ENCODE measurements at regions not wholly inside any gene's neighbourhood (a gene's known extent, or its start where the extent isn't known, plus 50 kb on each side); places are given as distances from the start of the nearest gene placed in this dataset.
"Not testable (repeated sequence)": the region's sequence is repeated elsewhere in the genome, so short reads cannot be mapped to it uniquely, and the experiment has no call there.

DNA sequence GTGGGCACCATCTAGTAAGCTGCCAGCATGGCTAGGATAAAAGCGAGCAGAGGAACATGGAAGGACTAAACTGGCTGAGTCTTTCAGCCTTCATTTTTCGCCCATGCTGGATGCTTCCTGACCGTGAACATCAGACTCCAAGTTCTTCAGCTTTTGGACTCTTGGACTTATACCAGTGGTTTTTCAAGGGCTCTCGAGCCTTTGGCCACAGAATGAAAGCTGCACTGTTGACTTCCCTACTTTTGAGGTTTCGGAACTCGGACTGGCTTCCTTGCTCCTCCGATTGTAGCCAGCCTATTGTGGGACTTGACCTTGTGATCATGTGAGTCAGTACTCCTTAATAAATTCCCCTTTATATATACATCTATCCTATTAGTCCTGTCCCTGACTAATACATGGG lies 785.1 kb upstream of the SLITRK6 start:
- no peak for DNase-seq

DNA sequence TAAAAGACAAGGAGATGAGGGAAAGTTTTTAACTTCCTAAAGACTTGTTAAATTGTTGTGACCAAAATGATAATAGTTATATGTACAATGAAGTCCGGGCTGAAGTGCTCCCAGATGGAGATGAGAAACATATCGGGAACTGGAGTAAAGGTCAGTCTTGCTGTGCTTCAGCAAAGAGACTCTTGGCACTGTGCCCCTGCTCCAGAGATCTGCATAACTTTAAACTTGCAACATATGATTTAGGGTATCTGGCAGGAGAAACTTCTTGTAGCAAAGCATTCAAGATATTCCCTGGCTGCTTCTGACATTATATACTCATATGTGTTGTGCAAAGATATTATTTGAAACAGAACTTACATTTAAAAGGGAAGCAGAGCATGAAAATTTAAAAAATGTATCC lies 786.6 kb upstream of the SLITRK6 start:
- no peak for DNase-seq

DNA sequence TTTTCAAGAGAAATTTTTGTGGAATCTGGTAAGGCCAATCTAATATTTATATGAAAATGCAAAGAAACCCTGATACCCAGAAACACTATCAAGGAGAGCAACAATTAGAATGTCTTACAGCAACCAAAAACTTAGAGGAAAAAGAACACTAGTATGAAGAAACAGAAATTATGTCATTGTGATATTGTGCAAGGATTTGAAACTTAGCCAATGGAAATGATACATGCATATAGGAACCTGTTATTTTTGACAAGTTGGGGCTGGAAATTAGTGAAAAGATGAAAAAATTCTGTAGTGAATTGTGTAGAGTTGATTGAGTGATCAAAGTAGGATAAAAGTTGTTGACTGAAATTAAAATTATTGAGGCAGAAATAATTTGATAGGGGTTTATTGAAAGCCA lies 792.6 kb upstream of the SLITRK6 start:
- DNase-seq: no peak

DNA sequence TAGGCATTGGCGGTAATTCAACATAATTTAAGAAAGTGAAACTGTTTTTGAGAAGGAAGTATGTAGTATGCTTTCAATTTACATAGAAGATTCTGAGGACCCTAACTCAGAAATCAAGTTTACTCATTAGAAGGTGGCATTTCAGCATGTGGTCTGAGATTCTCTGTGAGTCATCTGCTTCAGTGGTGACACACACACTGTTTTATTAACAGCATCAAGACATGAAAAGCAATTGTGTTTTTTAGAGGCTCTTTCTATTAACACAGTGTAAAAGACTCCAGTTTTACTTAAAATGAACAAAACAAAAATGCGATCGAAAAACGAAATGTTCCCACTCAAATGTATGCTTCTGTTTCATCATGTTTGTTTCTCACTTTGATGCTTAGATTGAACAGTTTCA lies 802.1 kb upstream of the SLITRK6 start:
- no peak for DNase-seq

DNA sequence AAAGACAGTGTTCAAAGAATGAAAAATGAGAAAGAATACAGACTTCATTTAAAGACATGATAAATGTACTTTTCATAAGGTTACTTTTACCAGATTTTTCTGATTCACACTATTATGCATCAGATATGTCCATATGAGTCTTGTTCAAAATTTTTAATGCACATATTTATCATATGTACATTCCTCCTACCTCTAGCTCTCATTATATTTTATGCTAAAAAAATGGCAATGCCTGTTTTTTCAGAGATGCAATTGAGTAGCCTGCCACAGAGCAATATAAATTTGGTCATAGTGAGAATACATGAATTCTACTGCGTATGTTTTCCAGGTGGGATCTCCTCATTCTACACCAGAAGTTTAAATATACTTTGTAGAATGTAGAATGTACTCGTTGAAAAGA lies 807.0 kb upstream of the SLITRK6 start:
- no peak for DNase-seq

DNA sequence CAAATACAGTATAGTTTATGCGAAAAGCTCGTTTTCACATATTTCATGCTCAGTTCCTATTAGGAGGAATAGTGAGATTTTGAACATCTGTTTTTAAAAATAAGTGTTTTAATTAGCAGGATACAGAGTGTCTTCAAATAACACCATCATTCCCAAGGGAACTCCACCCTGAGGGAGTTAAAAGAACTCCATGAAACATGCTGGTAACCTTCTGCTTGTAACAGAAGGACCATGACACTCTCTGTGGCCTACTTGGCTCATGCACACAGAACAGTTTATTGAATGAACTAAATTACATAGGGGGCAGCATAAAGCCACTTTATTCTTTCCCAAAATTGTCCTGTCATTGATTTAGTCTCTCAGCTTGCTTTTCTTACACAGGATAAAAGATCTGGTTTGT lies 809.5 kb upstream of the SLITRK6 start:
- no peak for DNase-seq

DNA sequence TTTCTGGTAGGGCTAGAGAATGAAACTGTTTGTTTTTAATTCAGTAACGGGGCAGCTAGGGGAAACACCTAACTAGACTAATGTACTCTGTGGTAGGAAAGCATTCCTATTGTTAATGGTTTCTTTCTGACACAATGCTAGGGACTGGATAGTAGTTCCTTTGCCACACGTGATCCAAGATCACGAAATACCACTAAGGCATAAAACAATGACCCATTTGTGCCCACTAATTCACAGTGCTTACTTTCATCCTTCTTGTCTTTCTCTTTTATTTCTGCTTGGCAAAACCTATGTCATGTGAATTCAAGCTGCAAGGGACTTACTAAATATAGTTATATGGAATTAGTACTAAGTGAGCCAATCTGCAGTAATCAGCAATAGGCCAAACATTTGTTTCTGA lies 834.1 kb upstream of the SLITRK6 start:
- DNase-seq: no peak

DNA sequence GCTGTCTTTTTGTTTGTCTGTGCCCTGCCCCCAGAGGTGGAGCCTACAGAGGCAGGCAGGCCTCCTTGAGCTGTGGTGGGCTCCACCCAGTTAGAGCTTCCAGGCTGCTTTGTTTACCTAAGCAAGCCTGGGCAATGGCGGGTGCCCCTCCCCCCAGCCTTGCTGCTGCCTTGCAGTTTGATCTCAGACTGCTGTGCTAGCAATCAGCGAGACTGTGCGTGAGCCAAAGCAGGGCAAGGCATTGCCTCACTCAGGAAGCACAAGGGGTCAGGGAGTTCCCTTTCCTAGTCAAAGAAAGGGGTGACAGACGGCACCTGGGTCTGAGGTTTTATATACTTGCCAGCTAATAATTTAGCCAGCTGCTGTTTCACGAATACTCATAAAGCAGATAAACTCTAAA lies 852.0 kb upstream of the SLITRK6 start:
- DNase-seq: not testable (repeated sequence)

DNA sequence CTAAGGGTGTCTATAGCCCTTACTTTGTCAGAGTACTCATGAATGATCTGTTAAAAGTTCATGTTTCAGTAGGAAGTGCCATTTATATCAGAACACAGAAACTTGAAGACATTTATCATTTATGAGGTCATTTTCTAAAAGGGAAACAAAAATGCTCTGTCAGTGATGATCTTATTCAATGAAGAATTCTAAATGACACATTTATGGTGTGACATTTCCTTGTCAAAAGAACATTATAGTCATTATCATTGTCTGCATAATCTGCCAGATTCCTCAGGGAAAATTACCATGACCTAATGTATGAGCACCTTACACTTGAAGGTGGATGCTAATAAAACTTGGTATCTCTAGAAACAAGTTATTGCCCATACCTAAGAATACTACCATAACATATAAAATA lies 853.8 kb upstream of the SLITRK6 start:
- DNase-seq: no peak

DNA sequence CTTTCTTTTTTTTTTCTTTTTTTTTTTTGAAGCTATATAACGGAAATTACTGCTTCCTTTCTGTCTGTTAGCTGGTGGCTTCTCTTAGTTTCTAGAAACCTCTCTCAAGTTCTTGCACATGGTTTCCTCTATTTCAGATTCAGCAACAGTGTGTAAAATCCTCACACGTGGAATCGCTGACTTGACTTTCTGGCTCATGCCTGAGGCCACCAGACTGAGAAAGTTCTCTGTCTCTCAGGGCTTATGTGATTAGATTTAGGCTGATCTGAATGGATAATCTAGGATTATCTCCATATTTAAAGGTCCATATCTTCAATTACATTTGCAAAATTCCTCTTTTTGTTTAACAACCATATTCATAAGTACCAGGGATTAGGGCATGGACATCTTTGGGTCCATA lies 856.3 kb upstream of the SLITRK6 start:
- no peak for DNase-seq

DNA sequence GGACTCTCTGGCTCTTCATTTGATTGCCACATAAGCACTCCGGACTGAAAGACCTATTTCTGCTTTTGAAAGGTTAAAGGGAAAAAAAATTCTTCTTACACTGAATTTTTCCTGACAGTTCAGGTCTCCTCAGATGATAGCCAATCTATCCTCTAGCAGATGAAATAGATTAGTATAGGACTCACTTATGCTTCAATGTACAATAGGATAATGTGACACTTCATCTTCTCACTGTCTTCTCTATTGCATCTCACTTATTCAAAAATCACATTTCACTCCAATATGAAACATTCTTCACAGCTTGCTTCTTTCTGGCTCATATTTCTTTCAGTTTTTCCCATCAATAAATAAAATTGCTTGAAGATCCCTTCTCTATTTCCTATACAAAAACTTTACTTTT lies 860.9 kb upstream of the SLITRK6 start:
- no peak for DNase-seq

DNA sequence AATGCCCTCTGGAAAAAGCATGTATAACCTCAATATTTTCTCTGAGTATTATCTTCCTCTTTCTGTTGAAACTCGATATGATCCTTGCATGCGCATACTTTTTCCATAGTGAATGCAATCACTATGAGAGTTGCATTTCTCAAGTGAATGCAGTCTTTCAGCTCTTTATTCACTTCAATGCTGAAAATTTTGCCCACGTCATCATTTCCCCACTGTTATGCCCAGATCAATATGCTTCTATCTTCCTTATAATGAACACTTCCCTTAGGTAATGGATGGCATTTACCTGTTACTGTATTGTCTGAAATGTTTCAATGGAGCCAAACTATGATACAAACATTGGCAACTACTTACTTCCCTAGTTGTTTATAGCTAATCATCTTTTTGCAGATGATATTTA lies 866.6 kb upstream of the SLITRK6 start:
- DNase-seq: no peak

DNA sequence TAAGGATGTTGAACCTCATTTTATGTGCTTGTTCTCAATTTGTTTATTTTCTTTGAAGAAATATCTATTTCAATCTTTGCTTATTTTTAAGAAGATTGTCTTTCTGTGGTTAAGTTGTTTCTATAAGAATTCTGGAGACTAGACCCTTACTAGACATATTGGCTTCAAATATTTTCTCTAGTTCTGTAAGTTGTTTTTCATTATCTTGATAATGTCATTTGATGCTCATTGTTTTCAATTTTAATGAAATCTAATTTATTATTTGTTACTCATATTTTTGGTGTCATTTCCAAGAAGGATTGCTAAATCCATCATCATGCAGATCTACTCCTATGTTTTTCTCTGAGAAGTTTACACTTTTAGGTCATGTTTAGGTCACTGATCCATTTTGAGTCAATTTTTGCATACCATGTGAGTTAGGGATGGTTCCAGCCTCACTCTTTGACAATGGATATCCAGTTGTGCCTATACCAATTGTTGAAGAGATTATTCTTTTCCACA lies 874.8 kb upstream of the SLITRK6 start:
- no peak for DNase-seq

DNA sequence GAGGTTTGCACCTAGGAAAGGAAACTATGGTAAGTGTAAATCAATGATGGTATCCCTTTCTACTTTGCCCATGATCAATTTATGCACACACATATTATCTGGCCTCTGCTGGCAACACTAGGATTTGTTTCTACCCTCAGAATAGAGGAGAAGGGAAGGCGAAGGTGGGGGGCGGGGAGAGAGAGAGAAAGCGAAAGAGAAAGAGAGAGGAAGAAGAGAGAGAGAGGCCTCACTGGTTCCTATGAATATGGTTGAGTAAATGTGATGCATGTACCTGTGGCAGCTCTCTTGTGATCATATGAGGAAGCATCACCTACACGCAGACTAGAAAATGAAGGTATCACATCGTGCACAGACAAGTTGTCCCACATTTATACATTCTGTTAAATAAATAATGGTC lies 882.0 kb upstream of the SLITRK6 start:
- no peak for DNase-seq

DNA sequence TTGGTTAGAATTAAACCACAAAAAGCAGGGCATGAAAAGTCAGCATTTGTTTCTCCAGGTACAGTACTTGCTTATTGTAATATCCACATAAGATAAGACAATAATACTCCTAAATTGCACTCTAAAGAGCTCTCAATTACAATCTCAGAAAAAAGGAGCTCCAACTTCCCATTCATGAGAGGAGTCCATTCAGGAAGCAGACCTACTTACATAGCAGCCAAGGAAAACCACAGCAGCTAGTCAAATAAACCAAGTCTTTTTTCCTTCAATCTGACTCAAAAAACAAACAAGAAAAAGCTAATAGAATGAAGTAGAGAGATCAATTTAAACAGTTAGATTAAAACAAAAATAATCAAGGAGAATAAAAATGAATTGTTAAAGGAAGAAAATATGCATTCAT lies 885.2 kb upstream of the SLITRK6 start:
- DNase-seq: no peak

DNA sequence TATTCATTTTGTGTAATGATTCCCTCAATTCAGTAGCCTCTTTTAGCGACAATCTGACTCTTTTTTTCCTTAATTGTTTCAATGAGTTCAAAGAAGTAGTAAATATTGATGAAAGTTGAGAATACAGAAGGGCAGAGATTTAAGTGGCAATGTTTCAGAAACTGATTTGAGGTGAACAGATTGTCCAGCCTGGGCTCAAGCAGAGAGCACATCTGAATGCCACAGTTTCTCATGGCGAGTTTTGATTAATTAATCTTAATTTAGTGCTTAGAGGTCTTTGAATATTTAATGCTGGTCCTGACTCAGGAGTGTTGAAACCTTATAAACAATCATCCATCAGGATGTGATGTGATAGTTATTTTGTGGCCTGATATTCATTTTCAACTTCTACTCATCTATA lies 890.7 kb upstream of the SLITRK6 start:
- no peak for DNase-seq

DNA sequence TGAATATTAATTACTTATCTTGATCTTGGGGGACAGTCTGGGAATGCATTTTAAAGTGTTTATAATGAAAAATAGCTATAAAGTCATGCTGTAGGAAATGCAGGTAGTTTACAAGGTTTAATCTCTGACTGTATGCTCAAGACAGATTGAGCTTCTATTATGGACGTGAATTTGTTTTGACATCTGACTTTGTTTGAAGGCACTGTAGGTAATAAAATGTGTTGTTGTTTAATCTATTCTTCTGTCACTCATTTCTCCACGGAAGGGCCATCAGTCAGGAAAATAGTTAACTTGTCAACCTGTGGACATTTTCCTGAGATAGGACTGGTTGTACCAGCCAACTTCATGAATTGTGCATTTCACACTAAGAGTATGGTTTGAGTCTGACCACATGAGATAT lies 893.1 kb upstream of the SLITRK6 start:
- no peak for DNase-seq

DNA sequence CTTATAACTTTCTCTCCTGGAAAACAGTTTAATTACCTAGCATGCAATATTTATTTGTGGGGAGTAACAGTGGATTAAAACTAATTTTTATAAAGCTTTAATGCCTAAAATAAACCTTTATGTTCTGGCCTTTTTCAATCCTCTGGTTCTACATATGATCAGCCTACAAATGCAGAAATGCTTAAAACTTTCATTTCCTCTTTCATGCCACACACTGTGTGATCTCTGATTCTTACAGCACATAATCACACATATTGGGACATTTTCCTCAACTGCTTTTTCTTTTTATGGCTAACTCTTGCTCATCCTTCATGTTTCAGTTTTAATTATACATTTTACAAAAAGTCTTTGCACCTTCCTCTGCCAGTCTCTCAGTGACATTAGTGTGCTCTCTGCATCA lies 910.8 kb upstream of the SLITRK6 start:
- DNase-seq: no peak

DNA sequence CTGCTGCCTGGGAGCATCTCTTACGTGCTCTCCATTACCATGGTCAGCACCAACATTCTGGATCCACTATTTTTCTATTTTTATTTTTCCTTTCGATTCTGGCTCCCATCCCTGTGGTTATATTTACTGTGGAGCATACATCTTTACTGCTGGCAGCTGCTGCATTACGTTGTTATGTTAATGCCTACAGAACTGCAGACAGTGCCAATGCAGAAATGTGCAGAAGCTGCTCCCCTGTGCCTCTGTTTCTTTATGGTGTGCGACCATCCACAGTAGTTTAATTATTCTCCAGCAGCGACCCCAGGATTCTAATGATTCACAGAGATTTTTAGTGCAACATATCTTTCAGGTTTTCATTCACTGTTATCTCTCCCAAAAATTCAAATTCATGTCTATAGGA lies 911.7 kb upstream of the SLITRK6 start:
- DNase-seq: no peak

DNA sequence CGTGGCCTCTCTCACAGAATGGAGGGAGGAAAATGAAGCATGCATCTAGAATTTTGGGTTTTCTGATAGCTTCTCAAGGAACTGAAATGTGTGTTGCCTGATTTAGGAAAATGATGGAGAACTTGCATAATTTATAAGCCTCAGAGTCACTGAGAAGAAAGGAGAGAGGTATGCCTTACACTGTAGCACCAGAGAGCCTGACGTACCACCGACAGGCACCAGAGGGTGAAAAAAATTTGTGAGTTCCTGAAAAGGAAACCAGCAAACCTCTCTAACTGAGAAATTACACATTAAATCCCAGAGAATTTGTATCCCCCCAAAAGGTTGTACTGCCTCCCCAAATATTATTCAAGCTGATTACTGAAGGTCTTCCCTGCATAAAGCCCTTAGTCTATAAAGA lies 915.3 kb upstream of the SLITRK6 start:
- DNase-seq: no peak

DNA sequence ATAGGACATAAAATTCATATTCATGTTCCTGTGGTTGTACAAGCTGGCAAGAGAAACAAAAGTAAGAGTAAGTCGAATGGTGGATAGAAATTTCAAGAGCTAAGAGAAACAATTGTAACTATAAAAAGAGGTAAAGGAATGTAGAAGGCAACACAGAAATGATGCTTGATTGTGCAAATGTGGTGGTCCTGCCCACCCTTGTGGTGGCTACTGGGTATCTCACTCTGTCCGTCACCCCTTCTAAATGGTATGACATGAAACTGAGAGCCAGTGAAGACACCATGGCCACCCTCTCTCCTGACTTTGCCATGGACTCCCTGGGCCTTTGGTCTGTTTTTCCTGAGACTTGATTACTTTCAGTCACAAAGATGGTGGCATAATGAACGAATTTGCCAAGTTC lies 925.9 kb upstream of the SLITRK6 start:
- DNase-seq: no peak

DNA sequence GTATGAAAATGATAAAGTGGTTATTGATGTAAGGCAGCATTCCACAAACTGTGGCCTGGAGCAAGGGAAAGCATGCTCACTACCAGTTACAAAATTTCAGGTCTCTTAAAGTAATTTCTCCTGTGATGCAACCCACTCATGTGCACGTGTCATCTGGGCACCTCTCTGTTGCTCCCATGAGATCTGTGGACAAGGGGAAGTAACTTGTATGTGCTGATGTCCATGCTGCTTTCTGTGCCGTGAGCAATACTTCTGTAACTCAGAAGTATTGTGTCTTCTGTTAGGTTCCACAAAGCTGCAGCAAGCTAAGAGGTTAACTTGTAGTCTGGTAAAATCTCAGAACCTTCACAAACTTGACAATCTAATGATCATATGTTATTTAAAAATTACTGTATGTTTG lies 930.0 kb upstream of the SLITRK6 start:
- no peak for DNase-seq

DNA sequence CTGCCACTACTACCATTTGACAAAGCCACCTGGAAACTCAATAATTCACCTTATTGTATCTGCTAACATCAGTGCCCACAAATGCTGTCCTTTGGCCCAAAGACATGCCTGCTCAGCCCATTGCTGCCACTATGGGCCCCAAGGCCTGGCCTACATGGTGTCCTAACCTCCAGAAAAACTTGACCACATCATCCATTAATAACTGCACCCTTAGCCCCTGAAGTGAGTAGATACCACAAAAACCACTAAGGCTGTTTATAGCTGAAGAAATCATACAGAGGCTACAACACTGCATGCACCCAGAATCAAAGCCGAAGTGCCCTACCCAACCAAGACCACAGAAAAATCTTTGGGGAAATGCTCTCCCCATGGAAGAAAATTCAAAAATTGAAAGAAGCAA lies 932.8 kb upstream of the SLITRK6 start:
- no peak for DNase-seq

DNA sequence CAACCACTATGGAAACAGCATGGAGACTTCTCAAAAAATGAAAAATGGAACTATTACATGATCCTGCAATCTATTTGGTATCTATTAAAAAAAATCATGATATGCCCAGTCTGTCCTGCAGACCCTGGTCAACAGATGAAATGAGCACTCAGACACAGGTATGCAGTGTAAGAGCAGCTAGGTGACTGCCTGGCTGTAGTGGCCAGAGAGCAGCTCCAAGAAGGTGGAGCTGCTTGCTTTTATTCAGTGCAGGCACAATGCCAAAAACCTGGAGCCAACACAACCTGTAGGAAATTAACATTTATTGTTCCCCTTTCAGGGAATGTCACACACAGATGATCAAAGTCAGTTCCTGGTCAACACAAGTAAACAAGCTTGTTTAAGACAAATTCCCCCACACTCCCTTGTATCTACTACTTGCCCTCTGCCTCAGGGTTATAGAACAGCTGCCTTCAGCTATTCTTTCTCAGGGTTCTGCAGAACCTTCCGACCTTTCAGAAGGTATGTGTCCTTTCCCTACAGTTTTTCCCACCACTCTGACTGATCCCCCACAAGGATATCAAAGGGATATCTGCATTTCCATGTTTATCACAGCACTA lies 933.7 kb upstream of the SLITRK5 start:
- DNase-seq: no peak

DNA sequence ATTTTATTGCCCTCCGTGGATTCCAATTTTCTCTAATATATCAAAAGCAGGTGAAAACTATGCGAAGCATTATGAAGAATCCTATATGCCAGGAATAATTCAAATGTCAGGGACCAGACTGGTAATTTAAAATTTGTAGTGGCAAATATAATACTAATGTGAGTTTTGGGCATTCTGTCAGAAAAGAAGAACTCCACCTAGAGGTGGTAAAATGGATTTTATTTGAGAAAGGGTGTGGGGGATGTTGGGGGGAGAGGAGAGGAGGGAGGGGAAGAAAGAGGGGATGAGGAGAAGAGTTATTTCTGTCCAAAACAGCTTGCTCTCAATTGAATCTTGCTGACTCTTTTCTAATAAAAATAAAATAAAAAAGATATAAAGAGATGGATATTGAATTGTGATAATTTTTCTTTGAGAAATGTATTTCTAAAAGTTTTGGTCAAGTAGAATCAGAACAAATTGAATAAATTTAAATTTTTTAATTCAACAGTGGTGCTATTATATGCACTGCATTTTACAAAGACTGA lies 929.3 kb upstream of the SLITRK5 start:
- no peak for DNase-seq

All from CD4-positive, alpha-beta T cell treated with Interleukin-12 subunit alpha and Interleukin-12 subunit beta, for 1 hour (primary cell).